Epithelial cell of esophagus (primary cell): ENCODE measurements at regions not wholly inside any gene's neighbourhood (a gene's known extent, or its start where the extent isn't known, plus 50 kb on each side); places are given as distances from the start of the nearest gene placed in this dataset.

Experiments used
- DNase-seq: peaks from one replicate; pipeline ENCODE4 v3.0.0; 2010; ENCODE audit warnings: low read depth
- H3K4me3 ChIP-seq: 2 replicates; pipeline ENCODE4 v1.5.1; 2011; ENCODE audit warnings: mild to moderate bottlenecking, low read length, control low read depth
- TF ChIP-seq, protein P1 (sequence below): IDR thresholded peaks from 2 replicates; pipeline ENCODE4 v1.5.1; 2011; ENCODE audit warnings: low read depth, mild to moderate bottlenecking, low read length, control low read depth, inconsistent platforms; ENCODE audit not compliant: insufficient read depth; ENCODE audit errors: missing control alignments

- TF ChIP-seq, protein P1, sequence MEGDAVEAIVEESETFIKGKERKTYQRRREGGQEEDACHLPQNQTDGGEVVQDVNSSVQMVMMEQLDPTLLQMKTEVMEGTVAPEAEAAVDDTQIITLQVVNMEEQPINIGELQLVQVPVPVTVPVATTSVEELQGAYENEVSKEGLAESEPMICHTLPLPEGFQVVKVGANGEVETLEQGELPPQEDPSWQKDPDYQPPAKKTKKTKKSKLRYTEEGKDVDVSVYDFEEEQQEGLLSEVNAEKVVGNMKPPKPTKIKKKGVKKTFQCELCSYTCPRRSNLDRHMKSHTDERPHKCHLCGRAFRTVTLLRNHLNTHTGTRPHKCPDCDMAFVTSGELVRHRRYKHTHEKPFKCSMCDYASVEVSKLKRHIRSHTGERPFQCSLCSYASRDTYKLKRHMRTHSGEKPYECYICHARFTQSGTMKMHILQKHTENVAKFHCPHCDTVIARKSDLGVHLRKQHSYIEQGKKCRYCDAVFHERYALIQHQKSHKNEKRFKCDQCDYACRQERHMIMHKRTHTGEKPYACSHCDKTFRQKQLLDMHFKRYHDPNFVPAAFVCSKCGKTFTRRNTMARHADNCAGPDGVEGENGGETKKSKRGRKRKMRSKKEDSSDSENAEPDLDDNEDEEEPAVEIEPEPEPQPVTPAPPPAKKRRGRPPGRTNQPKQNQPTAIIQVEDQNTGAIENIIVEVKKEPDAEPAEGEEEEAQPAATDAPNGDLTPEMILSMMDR: no peak
- H3K4me3 ChIP-seq: no peak overlapping the region
- peak; percentile 79 for DNase-seq
These were observed 85.3 kb upstream of the SIRPA start for GRCh38 chr20:1809611-1810510.

GRCh38 chr20:1809131-1809572 is 86.1 kb upstream of the SIRPA start:
- peak; percentile 95 for DNase-seq
- TF ChIP-seq, protein P1: no peak
- H3K4me3 ChIP-seq: no peak overlapping the region

- no peak for DNase-seq
- TF ChIP-seq, protein P1: no peak
These were observed 87.1 kb upstream of the SIRPA start for GRCh38 chr20:1808101-1808500.

GRCh38 chr20:1807394-1807793 is 87.8 kb upstream of the SIRPA start:
- TF ChIP-seq, protein P1: no peak
- no peak for DNase-seq
- H3K4me3 ChIP-seq: no peak overlapping the region

More at GRCh38 chr20:1808101-1808500, 87.1 kb upstream of the SIRPA start:
- no peak overlapping the region for H3K4me3 ChIP-seq

DNA sequence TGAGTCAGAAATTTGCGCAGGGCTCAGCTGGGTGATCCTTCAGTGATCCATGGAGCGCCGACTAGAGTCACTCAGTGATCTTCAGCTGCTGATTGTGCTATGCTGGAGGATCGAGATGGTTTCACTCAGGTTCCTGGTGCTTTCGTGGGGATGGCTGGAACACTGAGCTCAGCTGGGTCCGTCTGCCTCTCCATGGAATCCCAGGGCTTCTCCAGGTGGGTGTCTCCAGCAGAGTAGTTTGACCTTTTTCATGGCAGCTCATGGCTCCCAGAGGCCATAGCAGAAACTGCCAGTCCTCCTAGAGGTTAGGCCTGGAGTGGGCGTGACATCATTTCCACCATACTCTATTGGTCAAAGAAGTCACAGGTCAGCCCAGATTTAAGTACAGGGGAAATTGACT is 88.8 kb upstream of the SIRPA start:
- no peak for DNase-seq
- TF ChIP-seq, protein P1: no peak
- no peak overlapping the region for H3K4me3 ChIP-seq

DNA sequence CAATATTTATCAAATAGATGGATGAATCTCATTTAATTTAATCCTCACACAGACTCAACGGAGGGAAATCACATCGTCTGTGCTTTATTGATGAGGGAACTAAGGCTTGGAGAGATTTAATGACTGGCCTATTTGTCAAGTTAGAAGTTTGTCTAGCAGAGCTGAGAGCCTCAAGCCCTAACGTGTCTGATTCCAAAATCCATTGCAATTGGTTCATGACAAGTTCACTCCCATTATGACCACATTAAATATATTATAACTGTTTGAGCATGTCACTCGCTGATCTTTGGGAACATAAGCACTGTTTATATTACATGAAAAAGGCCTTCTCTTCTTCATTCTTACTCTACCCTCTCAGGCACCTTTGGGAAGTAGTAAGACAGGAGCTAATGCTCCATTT is 89.4 kb upstream of the SIRPA start:
- TF ChIP-seq, protein P1: no peak
- H3K4me3 ChIP-seq: no peak overlapping the region

More for the DNA sequence above, 89.4 kb upstream of the SIRPA start:
- peak; percentile 85 for DNase-seq
